ENCODE measurements at regions not wholly inside any gene's neighbourhood (a gene's known extent, or its start where the extent isn't known, plus 50 kb on each side); places are given as distances from the start of the nearest gene placed in this dataset.

DNA sequence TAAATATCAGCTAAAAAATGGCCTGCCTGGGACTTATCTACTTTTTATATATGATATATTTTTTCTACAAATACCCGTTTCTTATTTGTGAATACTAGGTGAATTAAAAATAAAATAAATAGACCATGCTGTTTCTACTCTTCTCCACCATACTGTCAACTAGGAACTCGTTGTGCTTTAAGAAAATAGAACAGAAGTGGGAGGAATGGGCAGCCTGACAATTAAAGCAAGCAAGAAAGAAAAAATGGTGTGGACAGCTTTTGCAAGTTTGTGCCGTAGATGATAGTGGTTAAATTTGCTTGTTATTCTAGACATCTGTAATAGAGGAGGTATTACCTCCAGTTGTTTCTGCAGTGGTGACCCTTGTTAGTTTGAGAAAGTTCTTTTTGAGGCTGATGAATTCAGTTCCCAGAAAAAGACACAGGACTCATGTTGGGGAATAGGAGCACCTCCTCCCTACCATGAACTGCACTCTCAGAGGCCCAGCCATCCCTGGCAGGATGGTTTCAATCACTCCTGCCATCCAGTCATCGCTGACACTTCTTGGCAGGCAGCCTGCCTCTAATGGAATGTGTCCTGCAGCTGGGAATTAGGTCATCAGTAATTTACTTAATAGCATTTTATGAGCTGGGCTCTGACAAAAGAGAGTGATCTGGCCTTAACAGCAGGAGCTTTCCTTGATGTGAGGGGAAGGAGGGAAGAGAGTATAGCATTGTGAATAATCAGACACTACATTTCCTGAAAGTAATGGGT is 105.0 kb upstream of the GAP43 start:
- CTCF ChIA-PET, result no interaction called here

DNA sequence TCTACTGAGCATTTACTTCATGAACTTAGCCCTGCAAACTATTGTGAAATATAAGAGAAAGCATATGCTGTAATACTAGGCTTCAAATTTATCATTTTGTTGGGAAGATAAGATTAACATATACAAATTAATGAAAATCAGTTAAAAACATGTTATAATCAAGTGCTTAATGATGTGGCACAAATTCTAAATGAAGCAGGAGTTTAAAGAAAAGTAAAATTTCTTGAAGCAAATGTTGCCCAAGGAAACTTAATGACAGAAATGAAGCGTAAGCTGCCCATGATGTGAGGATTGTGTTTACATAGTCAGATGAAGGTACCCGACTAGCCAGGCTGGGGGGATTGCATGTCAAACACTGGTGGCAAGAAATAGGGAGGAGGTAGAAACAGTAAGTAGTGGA is 103.1 kb upstream of the GAP43 start:
- no peak for DNase-seq (ENCODE audit: low read depth, low spot score)
- no peak overlapping the region for H3K4me3 ChIP-seq (ENCODE audit: low read depth, low read length)
- TF ChIP-seq, protein P1, sequence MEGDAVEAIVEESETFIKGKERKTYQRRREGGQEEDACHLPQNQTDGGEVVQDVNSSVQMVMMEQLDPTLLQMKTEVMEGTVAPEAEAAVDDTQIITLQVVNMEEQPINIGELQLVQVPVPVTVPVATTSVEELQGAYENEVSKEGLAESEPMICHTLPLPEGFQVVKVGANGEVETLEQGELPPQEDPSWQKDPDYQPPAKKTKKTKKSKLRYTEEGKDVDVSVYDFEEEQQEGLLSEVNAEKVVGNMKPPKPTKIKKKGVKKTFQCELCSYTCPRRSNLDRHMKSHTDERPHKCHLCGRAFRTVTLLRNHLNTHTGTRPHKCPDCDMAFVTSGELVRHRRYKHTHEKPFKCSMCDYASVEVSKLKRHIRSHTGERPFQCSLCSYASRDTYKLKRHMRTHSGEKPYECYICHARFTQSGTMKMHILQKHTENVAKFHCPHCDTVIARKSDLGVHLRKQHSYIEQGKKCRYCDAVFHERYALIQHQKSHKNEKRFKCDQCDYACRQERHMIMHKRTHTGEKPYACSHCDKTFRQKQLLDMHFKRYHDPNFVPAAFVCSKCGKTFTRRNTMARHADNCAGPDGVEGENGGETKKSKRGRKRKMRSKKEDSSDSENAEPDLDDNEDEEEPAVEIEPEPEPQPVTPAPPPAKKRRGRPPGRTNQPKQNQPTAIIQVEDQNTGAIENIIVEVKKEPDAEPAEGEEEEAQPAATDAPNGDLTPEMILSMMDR (IDR thresholded peaks at IDR 0.05; ENCODE audit: insufficient read depth, low read length, missing control alignments), result no peak
- ChIA-PET POLR2A (no interaction called here), CTCF (no interaction called here)

More for the DNA sequence above, 105.0 kb upstream of the GAP43 start:
- DNase-seq (ENCODE audit: low read depth, low spot score), result peak; percentile 60
- no peak overlapping the region for H3K4me3 ChIP-seq (ENCODE audit: low read depth, low read length)
- POLR2A ChIA-PET, result no interaction called here
- TF ChIP-seq, protein P1 (IDR thresholded peaks at IDR 0.05; ENCODE audit: insufficient read depth, low read length, missing control alignments), result no peak

DNA sequence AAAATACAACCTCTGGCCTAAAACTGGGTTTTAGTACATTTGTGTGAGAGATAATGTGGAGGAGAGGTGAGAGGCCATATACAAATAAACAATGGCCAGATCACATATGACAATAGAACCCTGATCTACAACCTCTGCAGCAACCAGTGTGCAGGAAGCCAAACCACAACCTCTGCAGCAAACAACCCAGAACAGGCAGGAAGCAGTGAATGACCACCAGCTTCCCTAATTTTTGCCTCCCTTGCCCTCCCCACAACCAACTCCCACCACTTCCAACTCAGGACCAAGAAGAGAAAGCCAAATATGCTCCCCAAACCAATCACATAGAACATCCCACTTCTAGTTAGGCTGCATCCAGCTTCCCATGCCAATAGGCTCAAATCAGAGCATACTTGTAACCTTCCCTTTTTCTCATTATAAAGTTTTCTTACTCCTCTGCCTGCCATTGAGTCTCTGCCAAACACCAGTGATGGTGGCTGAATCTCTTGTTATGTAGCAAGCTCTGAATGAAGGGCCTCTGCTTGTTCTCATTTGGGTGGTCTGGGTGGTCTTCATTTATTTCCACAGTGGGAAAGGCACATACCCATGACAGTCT is 102.6 kb upstream of the GAP43 start:
- ChIA-PET CTCF (interaction anchor here (1.1 kb wide), 1 partner anchor 11 kb away, joined by 3 read pairs; no protein-coding TSS in a partner anchor), POLR2A (no interaction called here)
- TF ChIP-seq, protein P1 (IDR thresholded peaks at IDR 0.05; ENCODE audit: insufficient read depth, low read length, missing control alignments), result no peak
- no peak for DNase-seq (ENCODE audit: low read depth, low spot score)
- H3K4me3 ChIP-seq (ENCODE audit: low read depth, low read length), result no peak overlapping the region

DNA sequence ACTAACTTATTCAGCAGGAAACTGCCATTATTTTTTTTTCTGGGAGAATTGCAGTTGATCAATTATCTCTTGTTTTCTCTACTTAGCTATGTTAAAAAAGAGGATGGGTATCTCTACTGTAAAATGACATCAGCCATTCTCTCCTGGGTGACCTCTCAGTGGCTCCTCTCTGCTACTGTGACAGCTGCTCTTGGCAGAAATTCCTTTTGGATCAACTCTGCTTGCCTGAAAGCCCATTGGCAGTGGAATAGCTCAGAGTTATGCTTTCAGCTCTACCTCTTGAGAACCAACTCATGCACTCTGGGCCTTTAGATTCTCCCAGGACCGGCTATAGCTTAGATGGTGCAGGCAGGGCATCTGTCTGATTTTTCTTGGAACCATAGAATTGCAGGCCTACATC is 99.9 kb upstream of the GAP43 start:
- ChIA-PET CTCF (no interaction called here), POLR2A (no interaction called here)

DNA sequence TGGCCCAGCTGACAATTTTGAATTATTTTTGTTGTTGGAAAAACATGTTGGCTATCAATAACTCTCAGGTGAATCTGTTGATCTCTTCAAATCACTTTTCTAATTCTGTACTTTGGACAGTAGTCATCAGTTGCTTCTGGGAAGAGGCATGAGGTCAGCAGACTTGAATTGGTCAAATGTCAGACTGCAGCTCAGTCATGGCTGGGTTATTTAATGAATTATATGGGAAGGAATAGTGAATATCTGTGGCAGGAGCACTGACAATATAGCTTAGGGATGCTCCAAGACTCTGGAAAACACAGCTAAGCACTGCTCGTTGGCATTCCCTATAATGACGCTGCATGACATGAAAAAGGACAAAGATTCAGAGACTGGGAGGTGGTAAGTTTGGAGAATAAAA is 98.8 kb upstream of the GAP43 start:
- H3K4me3 ChIP-seq (ENCODE audit: low read depth, low read length), result no peak overlapping the region
- DNase-seq (ENCODE audit: low read depth, low spot score), result no peak
- CTCF ChIA-PET, result no interaction called here
- POLR2A ChIA-PET, result no interaction called here
- TF ChIP-seq, protein P1 (IDR thresholded peaks at IDR 0.05; ENCODE audit: insufficient read depth, low read length, missing control alignments), result no peak

More for the DNA sequence above, 99.9 kb upstream of the GAP43 start:
- TF ChIP-seq, protein P1 (IDR thresholded peaks at IDR 0.05; ENCODE audit: insufficient read depth, low read length, missing control alignments), result no peak
- DNase-seq (ENCODE audit: low read depth, low spot score), result no peak
- no peak overlapping the region for H3K4me3 ChIP-seq (ENCODE audit: low read depth, low read length)

DNA sequence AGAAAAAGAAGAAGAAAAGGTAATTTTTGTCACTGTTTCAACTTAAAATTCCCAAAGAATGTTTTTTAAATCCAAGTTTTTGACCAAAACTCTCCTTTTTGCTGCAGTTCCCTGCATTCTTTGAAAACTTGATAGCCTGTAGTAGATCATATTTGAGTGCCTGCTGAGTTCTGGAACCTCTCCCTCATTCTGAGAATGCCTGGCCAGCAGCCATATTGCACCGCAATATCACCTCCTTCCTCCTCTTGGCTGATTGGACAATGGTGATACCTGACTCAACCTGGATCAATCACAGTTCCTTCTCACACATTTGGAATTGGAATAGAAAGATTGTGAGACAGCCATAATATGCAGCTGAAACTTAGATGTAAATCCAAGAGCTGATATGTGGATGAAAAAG is 97.6 kb upstream of the GAP43 start:
- CTCF ChIA-PET, result no interaction called here
- no peak overlapping the region for H3K4me3 ChIP-seq (ENCODE audit: low read depth, low read length)
- TF ChIP-seq, protein P1 (IDR thresholded peaks at IDR 0.05; ENCODE audit: insufficient read depth, low read length, missing control alignments), result no peak
- POLR2A ChIA-PET, result no interaction called here
- DNase-seq (ENCODE audit: low read depth, low spot score), result no peak

All from AG04449 (cell line).